Lower leg skin (tissue), 3 donors: ENCODE measurements at regions not wholly inside any gene's neighbourhood (a gene's known extent, or its start where the extent isn't known, plus 50 kb on each side); places are given as distances from the start of the nearest gene placed in this dataset.

Experiments used
- POLR2A ChIP-seq, 2 donors: fragments of 450-650 bp; IDR thresholded peaks; one replicate each; pipeline ENCODE4 v1.6.1; 2016 to 2017; ENCODE audit warnings: antibody characterized with exemption in 2 of 2, mild to moderate bottlenecking in 1 of 2, moderate library complexity in 1 of 2
- TF ChIP-seq, protein P1 (sequence below), 3 donors: fragments of 450-650 bp; IDR thresholded peaks; one replicate each; pipeline ENCODE4 v1.5.1; 2016; ENCODE audit warnings: antibody characterized with exemption in 3 of 3, mild to moderate bottlenecking in 3 of 3, moderate library complexity in 2 of 3

DNA sequence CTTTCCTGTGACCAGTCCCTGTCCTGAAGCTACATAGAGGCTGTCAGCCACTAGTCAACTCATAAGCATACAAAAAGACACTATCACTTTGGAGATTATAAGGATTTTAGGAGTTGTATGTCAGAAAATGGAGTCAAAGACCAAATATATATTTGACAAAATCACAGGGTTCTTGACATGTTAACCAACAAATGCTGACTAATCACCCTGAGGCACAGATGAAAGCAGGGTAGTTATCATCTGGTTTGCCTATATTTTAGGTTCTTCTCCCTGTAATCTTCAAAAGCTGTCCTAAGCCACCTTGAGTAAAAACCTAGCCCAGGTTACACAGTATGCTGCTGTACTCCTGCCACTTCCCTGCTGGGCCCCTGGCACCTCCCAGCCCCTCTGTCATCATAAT, 64.7 kb upstream of the ERCC6L2 start:
- TF ChIP-seq, protein P1, sequence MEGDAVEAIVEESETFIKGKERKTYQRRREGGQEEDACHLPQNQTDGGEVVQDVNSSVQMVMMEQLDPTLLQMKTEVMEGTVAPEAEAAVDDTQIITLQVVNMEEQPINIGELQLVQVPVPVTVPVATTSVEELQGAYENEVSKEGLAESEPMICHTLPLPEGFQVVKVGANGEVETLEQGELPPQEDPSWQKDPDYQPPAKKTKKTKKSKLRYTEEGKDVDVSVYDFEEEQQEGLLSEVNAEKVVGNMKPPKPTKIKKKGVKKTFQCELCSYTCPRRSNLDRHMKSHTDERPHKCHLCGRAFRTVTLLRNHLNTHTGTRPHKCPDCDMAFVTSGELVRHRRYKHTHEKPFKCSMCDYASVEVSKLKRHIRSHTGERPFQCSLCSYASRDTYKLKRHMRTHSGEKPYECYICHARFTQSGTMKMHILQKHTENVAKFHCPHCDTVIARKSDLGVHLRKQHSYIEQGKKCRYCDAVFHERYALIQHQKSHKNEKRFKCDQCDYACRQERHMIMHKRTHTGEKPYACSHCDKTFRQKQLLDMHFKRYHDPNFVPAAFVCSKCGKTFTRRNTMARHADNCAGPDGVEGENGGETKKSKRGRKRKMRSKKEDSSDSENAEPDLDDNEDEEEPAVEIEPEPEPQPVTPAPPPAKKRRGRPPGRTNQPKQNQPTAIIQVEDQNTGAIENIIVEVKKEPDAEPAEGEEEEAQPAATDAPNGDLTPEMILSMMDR (IDR thresholded peaks at IDR 0.05), result no peak
- TF ChIP-seq POLR2A (IDR thresholded peaks at IDR 0.05), result no peak
